ENCODE measurements at regions not wholly inside any gene's neighbourhood (a gene's known extent, or its start where the extent isn't known, plus 50 kb on each side); places are given as distances from the start of the nearest gene placed in this dataset.

DNA sequence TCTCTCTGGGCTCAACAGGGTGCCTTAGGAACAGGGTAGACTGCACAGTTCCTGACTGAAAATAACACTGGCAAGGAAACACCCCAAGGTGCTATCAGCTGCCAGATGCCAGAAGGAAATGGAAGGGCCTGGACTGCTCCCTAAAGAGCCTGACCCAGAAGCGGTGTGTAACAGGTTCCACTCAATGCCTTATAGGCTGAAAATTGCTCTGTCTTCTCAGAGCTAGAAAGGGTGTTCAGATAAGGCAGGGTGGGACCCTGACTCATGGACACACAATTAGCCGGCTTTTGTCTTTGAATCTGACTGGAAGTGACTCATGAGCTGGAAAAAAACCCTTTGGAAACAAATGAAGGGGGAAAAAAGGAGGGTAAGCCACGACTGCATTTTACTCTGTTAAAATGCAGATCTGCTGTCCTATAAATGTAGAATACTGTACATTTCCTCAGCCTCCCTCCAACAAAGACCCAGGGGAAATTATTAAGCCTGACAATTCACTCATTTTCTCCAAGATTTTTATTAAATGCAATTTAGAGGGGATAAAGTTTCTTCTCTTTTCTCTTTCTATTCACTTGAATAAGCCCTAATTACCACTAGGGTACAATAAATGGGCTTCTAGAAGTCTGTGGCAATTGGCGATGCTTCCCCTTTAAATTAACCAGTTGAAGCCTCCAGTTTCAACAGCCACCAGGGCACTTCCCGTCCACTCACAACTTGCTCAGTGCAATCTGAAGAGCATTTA is 160.2 kb upstream of the TBL1XR1 start:
- TF ChIP-seq, protein P1, sequence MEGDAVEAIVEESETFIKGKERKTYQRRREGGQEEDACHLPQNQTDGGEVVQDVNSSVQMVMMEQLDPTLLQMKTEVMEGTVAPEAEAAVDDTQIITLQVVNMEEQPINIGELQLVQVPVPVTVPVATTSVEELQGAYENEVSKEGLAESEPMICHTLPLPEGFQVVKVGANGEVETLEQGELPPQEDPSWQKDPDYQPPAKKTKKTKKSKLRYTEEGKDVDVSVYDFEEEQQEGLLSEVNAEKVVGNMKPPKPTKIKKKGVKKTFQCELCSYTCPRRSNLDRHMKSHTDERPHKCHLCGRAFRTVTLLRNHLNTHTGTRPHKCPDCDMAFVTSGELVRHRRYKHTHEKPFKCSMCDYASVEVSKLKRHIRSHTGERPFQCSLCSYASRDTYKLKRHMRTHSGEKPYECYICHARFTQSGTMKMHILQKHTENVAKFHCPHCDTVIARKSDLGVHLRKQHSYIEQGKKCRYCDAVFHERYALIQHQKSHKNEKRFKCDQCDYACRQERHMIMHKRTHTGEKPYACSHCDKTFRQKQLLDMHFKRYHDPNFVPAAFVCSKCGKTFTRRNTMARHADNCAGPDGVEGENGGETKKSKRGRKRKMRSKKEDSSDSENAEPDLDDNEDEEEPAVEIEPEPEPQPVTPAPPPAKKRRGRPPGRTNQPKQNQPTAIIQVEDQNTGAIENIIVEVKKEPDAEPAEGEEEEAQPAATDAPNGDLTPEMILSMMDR (conservative IDR thresholded peaks at IDR 0.05; ENCODE audit: low read length): no peak
- peak; percentile 46 for DNase-seq (ENCODE audit: low read depth)
- no peak overlapping the region for H3K4me3 ChIP-seq (ENCODE audit: low read length)

DNA sequence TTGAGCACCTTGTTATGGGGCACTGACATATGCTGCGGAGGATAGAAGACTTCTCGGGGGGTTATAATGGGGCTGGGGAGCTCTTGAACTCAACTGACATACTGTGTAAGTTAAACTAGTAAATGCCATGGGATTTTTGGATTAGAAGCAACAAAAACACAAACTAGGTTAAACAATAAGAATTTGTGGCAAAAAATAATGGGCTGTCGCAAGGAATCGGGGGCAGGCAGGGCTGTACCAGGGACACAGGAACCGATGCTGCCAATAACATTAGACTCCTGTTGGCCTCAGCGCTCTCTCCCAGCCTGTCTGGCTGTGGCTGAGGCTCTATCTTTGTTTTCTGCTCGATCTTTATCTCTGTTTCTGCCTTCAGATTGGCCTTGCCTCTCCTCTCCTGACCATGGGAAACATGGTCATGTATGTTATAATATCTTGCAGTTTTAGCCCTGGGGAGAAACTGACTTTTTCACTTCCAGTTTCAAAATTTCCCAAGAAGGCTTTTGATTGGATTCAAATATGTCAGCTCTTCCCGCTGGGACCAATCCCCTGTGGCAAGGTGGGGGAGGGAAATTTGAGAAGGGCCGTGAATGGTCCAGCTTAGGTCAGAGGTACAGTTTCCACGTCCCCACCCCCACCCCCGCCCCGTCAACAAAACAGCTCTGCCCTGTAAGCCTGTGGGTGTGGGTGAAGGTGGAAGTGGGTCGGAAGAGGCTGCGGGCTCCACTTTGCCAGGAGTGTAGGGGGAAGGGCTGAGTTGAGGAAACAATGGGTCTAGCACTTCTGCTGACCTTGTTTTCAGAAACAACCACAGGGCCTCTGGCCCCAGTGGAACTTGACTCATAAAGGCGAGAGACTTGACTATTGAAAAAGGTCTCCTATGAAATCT is 161.1 kb upstream of the TBL1XR1 start:
- TF ChIP-seq, protein P1 (conservative IDR thresholded peaks at IDR 0.05; ENCODE audit: low read length): no peak
- peak; percentile 60 for DNase-seq (ENCODE audit: low read depth)
- no peak overlapping the region for H3K4me3 ChIP-seq (ENCODE audit: low read length)

DNA sequence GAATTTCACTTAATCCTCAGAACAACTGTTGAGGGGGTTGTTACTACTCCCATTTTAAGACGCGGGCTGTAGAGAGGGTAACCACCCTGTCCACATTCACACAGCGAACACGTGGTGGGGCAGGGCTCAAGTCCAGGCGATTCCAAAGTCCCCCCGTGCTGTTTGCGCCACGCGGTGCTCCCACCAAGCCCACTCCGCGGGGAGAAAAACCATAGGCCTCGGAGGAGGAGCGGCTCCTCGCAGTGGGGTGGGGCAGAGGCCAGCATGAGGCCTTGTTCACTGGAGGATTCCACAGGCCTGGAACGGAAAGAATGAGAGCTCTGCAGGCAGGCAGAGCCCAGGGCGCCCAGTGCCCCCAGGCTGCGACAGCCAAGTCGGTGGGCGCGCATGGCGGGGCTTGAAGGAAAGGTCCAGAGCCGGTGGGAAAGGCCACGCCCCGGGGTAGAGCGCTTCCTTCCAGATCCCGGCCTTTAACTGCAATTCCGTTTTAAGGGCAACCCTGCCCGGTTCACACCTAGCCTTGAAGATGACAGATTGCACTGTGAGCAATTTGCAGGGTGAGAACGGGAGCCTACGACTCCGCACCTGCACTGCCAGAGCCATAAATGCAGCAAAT is 161.8 kb upstream of the TBL1XR1 start:
- TF ChIP-seq, protein P1 (conservative IDR thresholded peaks at IDR 0.05; ENCODE audit: low read length): no peak
- no peak for DNase-seq (ENCODE audit: low read depth)
- H3K4me3 ChIP-seq (ENCODE audit: low read length): no peak overlapping the region; the same call in 1 of the 2 replicates

DNA sequence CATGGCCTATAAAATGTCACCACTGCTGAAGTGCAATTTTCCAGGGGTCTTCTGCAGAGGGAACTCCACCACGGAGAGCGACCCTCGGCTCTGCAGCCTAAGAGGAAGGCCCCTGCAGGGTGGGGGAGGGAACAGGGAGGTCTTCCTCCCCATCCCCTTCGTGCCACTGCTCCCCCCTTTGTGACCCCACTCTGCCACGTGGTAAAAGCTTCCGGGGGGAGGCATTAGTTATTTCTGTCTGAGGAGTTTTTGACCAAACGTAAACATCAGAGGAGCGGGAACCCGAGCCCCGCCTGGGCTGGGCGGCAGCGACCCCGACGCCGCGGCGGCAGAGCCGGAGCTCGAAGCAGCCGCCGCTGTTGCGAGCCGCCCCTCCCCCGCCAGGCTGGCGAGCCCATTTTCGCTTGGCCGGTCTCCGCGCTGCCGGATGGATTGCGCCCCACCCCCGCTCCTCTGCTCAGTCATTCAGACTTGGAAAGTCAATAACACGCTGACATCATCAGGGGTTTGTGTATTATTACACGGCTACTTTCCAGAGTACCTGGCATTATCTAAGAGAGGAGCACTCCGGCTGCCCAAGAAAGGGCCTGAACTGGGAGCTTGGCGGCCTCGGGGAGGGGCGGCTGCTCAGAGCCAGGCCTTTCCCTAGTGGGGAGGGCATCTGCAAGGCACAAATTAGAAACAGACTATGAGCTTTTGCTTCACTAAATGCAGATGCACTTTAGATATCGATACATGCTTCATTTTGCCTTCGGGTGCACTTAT is 162.5 kb upstream of the TBL1XR1 start:
- TF ChIP-seq, protein P1 (conservative IDR thresholded peaks at IDR 0.05; ENCODE audit: low read length): no peak
- DNase-seq (ENCODE audit: low read depth): peak; percentile 99
- peak overlapping the region; percentile 49 for H3K4me3 ChIP-seq (ENCODE audit: low read length)

DNA sequence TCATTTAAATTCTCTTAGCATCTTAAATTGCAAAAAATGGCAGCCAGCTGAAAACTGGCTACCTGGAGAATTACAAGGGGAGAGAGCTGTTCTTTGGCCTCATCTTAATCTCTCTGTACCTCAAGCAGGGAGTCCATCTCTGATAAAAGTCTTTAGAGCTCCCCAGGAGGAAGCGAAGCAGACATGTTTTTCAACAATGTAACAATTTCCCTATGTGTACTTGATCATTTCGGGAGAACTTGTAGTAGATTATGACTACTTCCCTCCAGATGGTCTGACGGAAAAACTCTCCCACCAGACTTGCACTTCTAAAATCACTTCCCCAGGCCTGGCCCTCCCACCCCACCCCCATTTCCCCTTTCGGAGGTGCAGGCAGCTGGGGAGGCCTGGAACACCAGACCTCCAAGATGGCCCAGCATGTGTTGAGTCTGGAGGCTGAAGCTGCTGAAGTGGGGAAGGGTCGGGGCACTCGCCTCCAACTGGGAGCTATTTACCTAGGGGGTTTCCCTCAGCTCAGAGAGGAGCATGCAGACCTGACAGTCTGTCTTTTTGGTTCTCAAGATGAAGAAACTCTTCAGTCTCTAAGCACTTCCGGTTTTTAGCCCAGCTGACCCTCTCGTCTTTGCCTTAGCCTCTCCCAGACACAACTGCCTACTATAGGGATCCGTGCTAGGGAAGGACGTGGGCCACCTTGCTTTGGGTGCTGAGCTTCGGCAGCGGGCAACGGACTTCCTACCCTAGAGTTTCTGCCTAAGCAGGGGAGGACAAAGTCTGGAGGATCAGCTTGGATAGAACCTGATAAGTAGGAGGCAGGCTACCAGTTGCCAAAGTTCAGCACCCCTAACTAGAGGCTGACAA is 164.0 kb upstream of the TBL1XR1 start:
- TF ChIP-seq, protein P1 (conservative IDR thresholded peaks at IDR 0.05; ENCODE audit: low read length): no peak
- no peak overlapping the region for H3K4me3 ChIP-seq (ENCODE audit: low read length)
- DNase-seq (ENCODE audit: low read depth): no peak

DNA sequence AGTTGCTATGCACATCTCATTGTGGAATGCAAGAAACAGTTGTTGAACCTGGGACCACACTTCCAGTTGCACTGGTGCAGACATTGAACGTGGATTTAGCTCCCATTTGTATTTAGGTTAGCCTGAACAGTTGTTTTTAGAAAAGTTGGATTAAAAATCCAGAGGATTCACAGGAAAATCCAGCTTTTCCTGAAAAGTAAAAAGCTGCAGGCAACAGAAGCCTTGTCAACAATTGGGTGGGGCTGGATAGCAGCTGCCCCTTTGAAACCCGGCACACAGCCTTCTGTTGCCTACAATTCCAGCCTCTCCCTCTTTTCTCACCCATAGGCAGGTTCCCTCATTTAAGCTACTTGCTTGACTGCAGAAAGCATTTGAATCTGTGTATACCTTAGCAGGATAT is 165.3 kb upstream of the TBL1XR1 start:
- TF ChIP-seq, protein P1 (conservative IDR thresholded peaks at IDR 0.05; ENCODE audit: low read length): no peak
- no peak for DNase-seq (ENCODE audit: low read depth)
- no peak overlapping the region for H3K4me3 ChIP-seq (ENCODE audit: low read length)

Data from AG10803 (cell line).